ENCODE measurements at regions not wholly inside any gene's neighbourhood (a gene's known extent, or its start where the extent isn't known, plus 50 kb on each side); places are given as distances from the start of the nearest gene placed in this dataset.
"Not testable (repeated sequence)": the region's sequence is repeated elsewhere in the genome, so short reads cannot be mapped to it uniquely, and the experiment has no call there.

- H2AFZ ChIP-seq (ENCODE audit: low read depth, low read length); H4K91ac ChIP-seq (ENCODE audit: low read length); H3K14ac ChIP-seq (ENCODE audit: low read length in 2 of 2); H3K23ac ChIP-seq (ENCODE audit: low read length in 2 of 2); H2BK120ac ChIP-seq (ENCODE audit: low read depth, low read length); H3K27me3 ChIP-seq (ENCODE audit: control insufficient read depth in 1 of 2, insufficient read depth in 1 of 2, low read length in 2 of 2); H3K4me1 ChIP-seq (ENCODE audit: control insufficient read depth, insufficient read depth, low read depth, low read length); H4K8ac ChIP-seq (ENCODE audit: low read length); H2BK15ac ChIP-seq (ENCODE audit: low read depth, poor library complexity, severe bottlenecking); H3K9me3 ChIP-seq (ENCODE audit: control insufficient read depth, low read length); H2AK5ac ChIP-seq (ENCODE audit: low read length, severe bottlenecking); H2BK12ac ChIP-seq (ENCODE audit: low read length in 2 of 2); H3K27ac ChIP-seq (ENCODE audit: low read length, poor library complexity, severe bottlenecking); H2BK5ac ChIP-seq (ENCODE audit: low read depth, low read length, poor library complexity, severe bottlenecking): not testable (repeated sequence)
- Histone ChIP-seq H3K4ac (ENCODE audit: low read depth in 1 of 2, low read length in 2 of 2) (peak overlapping the region in 1 of 2 experiments; percentile 75), H3K18ac (ENCODE audit: low read depth in 1 of 2, low read length in 2 of 2) (peak overlapping the region in 1 of 2 experiments; percentile 21), H3K4me3 (ENCODE audit: insufficient read depth in 1 of 2, low read depth in 1 of 2, low read length in 2 of 2) (peak overlapping the region; percentile 71 to 83), H3K9ac (ENCODE audit: low read length) (peak overlapping the region; percentile 89), H3K79me1 (replicated peaks; ENCODE audit: low read length, poor library complexity, severe bottlenecking) (peaks cover 20% of the 10 kb centered on the region), H3K36me3 (ENCODE audit: control insufficient read depth in 1 of 2, insufficient read depth in 2 of 2, low read depth in 1 of 2, low read length in 2 of 2) (peaks cover 0 to 27% of the 10 kb centered on the region in 2 experiments), H3K4me2 (ENCODE audit: low read length, poor library complexity, severe bottlenecking) (peak overlapping the region; percentile 56)
- DNase-seq, result peak; percentile 12
- WGBS, result 0% methylated on average over 4 of the region's 21 CpGs
These were observed 96.9 kb upstream of the SAMD11 start for GRCh38 chr1:826808-827207.

- not testable (repeated sequence) for H3K9me3 ChIP-seq (ENCODE audit: control insufficient read depth, low read length); H2BK15ac ChIP-seq (ENCODE audit: low read depth, poor library complexity, severe bottlenecking); H3K14ac ChIP-seq (ENCODE audit: low read length in 2 of 2); H3K4me1 ChIP-seq (ENCODE audit: control insufficient read depth, insufficient read depth, low read depth, low read length); H2BK120ac ChIP-seq (ENCODE audit: low read depth, low read length); H3K23ac ChIP-seq (ENCODE audit: low read length in 2 of 2); H2AK5ac ChIP-seq (ENCODE audit: low read length, severe bottlenecking); H3K27me3 ChIP-seq (ENCODE audit: control insufficient read depth in 1 of 2, insufficient read depth in 1 of 2, low read length in 2 of 2); H2BK12ac ChIP-seq (ENCODE audit: low read length in 2 of 2)
- H3K27ac ChIP-seq (ENCODE audit: low read length, poor library complexity, severe bottlenecking), result peak overlapping the region; percentile 85
- H3K9ac ChIP-seq (ENCODE audit: low read length), result peak overlapping the region; percentile 89
- H3K36me3 ChIP-seq (ENCODE audit: control insufficient read depth in 1 of 2, insufficient read depth in 2 of 2, low read depth in 1 of 2, low read length in 2 of 2), result peaks cover 4 to 27% of the 10 kb centered on the region in 2 experiments
- peak overlapping the region; percentile 57 for H2BK5ac ChIP-seq (ENCODE audit: low read depth, low read length, poor library complexity, severe bottlenecking)
- H2AFZ ChIP-seq (ENCODE audit: low read depth, low read length), result peak overlapping the region; percentile 63
- peak overlapping the region in 1 of 2 experiments; percentile 75 for H3K4ac ChIP-seq (ENCODE audit: low read depth in 1 of 2, low read length in 2 of 2)
- WGBS, result 0% methylated on average over 10 of the region's 109 CpGs
- H3K18ac ChIP-seq (ENCODE audit: low read depth in 1 of 2, low read length in 2 of 2), result peak overlapping the region; percentile 21 to 54
- H3K4me2 ChIP-seq (ENCODE audit: low read length, poor library complexity, severe bottlenecking), result peak overlapping the region; percentile 39
- H4K91ac ChIP-seq (ENCODE audit: low read length), result peak overlapping the region; percentile 27
- peak overlapping the region; percentile 71 to 83 for H3K4me3 ChIP-seq (ENCODE audit: insufficient read depth in 1 of 2, low read depth in 1 of 2, low read length in 2 of 2)
- peaks cover 15% of the 10 kb centered on the region for H3K79me1 ChIP-seq (replicated peaks; ENCODE audit: low read length, poor library complexity, severe bottlenecking)
- H4K8ac ChIP-seq (ENCODE audit: low read length), result peak overlapping the region; percentile 88
- peak; percentile 91 for DNase-seq
These were observed 96.3 kb upstream of the SAMD11 start for GRCh38 chr1:827211-828063.

- H2AK5ac ChIP-seq (ENCODE audit: low read length, severe bottlenecking); H3K14ac ChIP-seq (ENCODE audit: low read length in 2 of 2); H3K79me1 ChIP-seq (replicated peaks; ENCODE audit: low read length, poor library complexity, severe bottlenecking); H3K18ac ChIP-seq (ENCODE audit: low read depth in 1 of 2, low read length in 2 of 2); H3K27ac ChIP-seq (ENCODE audit: low read length, poor library complexity, severe bottlenecking); DNase-seq; H2BK12ac ChIP-seq (ENCODE audit: low read length in 2 of 2); H4K91ac ChIP-seq (ENCODE audit: low read length); H2BK15ac ChIP-seq (ENCODE audit: low read depth, poor library complexity, severe bottlenecking); H3K4me1 ChIP-seq (ENCODE audit: control insufficient read depth, insufficient read depth, low read depth, low read length); H3K27me3 ChIP-seq (ENCODE audit: control insufficient read depth in 1 of 2, insufficient read depth in 1 of 2, low read length in 2 of 2); H3K4ac ChIP-seq (ENCODE audit: low read depth in 1 of 2, low read length in 2 of 2); H4K8ac ChIP-seq (ENCODE audit: low read length); H2BK5ac ChIP-seq (ENCODE audit: low read depth, low read length, poor library complexity, severe bottlenecking); H3K9me3 ChIP-seq (ENCODE audit: control insufficient read depth, low read length); H2BK120ac ChIP-seq (ENCODE audit: low read depth, low read length); H3K23ac ChIP-seq (ENCODE audit: low read length in 2 of 2); H3K4me2 ChIP-seq (ENCODE audit: low read length, poor library complexity, severe bottlenecking); H3K9ac ChIP-seq (ENCODE audit: low read length); H2AFZ ChIP-seq (ENCODE audit: low read depth, low read length); H3K4me3 ChIP-seq (ENCODE audit: insufficient read depth in 1 of 2, low read depth in 1 of 2, low read length in 2 of 2): not testable (repeated sequence)
- no CpG with 5 or more reads among the region's 3 CpGs for WGBS
- H3K36me3 ChIP-seq (ENCODE audit: control insufficient read depth in 1 of 2, insufficient read depth in 2 of 2, low read depth in 1 of 2, low read length in 2 of 2), result peaks cover 9 to 25% of the 10 kb centered on the region in 2 experiments
These were observed 94.4 kb upstream of the SAMD11 start for GRCh38 chr1:829324-829723.

- H3K27ac ChIP-seq (ENCODE audit: low read length, poor library complexity, severe bottlenecking); H3K9me3 ChIP-seq (ENCODE audit: control insufficient read depth, low read length); H3K79me1 ChIP-seq (replicated peaks; ENCODE audit: low read length, poor library complexity, severe bottlenecking); H3K18ac ChIP-seq (ENCODE audit: low read depth in 1 of 2, low read length in 2 of 2); DNase-seq; H4K91ac ChIP-seq (ENCODE audit: low read length); H3K4me2 ChIP-seq (ENCODE audit: low read length, poor library complexity, severe bottlenecking); H4K8ac ChIP-seq (ENCODE audit: low read length); H3K23ac ChIP-seq (ENCODE audit: low read length in 2 of 2); H3K9ac ChIP-seq (ENCODE audit: low read length); H2BK120ac ChIP-seq (ENCODE audit: low read depth, low read length); H2AFZ ChIP-seq (ENCODE audit: low read depth, low read length); H3K14ac ChIP-seq (ENCODE audit: low read length in 2 of 2); H3K4ac ChIP-seq (ENCODE audit: low read depth in 1 of 2, low read length in 2 of 2); H2BK15ac ChIP-seq (ENCODE audit: low read depth, poor library complexity, severe bottlenecking); H3K4me1 ChIP-seq (ENCODE audit: control insufficient read depth, insufficient read depth, low read depth, low read length); H3K4me3 ChIP-seq (ENCODE audit: insufficient read depth in 1 of 2, low read depth in 1 of 2, low read length in 2 of 2); H2BK5ac ChIP-seq (ENCODE audit: low read depth, low read length, poor library complexity, severe bottlenecking); H2BK12ac ChIP-seq (ENCODE audit: low read length in 2 of 2); H2AK5ac ChIP-seq (ENCODE audit: low read length, severe bottlenecking); H3K27me3 ChIP-seq (ENCODE audit: control insufficient read depth in 1 of 2, insufficient read depth in 1 of 2, low read length in 2 of 2): not testable (repeated sequence)
- WGBS, result 91% methylated on average over 3 of the region's 5 CpGs
- peaks cover 9 to 25% of the 10 kb centered on the region in 2 experiments for H3K36me3 ChIP-seq (ENCODE audit: control insufficient read depth in 1 of 2, insufficient read depth in 2 of 2, low read depth in 1 of 2, low read length in 2 of 2)
These were observed 93.8 kb upstream of the SAMD11 start for GRCh38 chr1:829932-830331.
